ENCODE measurements at regions not wholly inside any gene's neighbourhood (a gene's known extent, or its start where the extent isn't known, plus 50 kb on each side); places are given as distances from the start of the nearest gene placed in this dataset.
"Not testable (repeated sequence)": the region's sequence is repeated elsewhere in the genome, so short reads cannot be mapped to it uniquely, and the experiment has no call there.

DNA sequence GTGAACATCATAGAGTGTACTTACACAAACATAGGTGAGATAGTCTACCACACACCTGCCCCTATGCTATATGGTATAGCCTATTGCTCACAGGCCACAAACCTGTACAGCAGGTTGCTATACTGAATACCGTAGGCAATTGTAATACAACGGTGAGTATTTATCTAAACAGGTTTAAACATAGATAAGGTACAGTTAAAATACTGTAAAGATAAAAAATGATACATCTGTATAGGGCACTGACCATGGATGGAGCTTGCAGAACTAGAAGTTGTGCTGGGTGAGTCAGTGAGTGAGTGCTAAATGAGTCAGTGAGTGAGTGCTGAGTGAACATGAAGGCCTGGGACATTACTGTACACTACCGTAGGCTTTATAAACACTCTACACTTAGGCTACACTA, 267.0 kb upstream of the HS6ST1 start:
- no peak for DNase-seq

DNA sequence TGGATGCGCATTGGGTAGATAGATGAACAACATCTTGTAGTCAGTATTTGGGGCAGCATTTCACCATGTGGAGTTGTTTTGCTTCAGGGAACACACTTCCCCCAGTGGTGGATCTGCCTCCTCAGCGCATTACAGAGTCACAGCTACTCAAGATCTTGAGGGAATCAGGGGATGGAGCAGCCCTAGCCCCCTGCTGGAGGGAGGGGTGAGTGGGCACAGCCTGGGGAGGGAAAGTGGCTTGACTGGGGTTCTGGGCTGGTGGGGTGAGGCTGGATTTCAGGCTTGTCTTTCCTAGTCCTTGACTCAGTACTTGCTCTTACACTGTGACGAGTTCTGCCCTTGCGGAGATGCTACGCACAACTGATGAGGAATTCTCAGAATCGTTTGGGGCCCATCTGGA, 271.0 kb upstream of the HS6ST1 start:
- DNase-seq: no peak

DNA sequence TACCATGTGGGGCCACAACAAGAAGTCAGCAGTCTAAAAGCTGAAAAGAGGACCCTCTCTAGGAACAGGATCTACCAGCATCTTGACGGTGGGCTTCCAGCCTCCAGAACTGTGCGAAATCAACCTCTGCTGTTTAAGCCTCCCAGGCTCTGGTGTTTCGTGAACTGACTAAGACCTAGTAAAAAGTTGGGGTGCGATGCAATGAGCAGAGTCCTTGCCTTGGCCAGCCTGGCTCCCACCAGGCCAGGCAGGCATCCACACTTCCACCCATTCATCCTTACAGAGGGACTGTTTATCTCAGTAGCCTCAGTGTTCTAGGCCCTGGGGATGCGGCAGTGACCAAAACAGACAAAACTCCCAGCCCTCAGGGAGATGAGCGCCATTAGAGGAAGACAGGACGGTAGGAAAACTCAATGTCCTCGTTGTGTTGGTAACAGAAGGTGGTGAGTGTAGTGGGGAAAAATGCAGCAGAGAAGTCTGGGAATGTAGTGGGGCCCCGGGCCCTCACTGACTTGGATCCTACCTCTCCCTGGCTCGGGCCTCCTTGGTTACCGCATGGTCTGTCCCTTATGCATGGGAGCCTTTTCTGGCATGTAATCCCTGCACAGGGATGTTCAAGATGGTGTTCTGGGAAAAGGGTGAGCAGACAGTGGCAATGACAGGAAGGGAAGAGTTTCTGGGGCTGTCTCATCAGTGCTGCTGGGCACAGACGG, 271.8 kb upstream of the HS6ST1 start:
- DNase-seq: no peak

DNA sequence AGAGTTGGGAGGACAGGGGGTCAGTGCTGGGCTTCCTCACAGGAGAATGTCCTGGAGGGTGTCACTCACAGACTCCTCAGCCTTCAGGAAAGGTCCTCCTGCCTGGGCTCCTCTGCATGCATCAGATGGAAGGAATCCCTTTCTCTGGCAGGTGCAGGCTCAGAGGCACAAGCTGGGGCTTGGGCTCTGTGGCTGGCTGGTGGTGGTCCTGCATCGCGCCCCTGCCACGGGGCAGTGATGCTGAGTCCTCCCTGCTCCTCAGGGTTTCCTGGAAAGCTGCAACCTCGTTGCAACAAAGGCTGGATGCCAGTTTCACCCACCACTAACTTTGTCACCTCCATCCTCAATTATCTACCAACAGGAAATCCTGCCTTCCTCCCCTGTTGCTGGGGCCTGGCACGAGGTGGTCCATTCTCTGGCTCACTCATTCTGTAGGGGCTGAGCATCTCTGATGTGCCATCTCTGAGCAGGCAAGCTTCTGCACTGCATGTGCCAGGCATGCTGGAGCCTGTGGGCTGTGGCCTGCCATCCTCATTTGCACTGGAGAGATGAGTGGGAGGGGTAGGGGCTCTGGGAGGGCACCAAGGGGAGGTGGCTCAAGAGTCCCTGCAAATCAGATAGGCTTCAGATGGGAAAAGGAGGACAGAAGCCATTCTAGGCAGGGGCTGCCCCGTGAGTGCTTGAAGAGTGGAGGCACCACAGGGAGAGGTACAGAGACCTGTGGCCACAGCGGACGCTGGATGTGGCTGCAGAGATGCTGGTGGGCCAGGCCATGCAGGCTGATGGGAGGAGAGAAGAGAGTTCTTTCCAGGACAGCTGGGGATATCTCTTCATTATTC, 272.6 kb upstream of the HS6ST1 start:
- DNase-seq: no peak

DNA sequence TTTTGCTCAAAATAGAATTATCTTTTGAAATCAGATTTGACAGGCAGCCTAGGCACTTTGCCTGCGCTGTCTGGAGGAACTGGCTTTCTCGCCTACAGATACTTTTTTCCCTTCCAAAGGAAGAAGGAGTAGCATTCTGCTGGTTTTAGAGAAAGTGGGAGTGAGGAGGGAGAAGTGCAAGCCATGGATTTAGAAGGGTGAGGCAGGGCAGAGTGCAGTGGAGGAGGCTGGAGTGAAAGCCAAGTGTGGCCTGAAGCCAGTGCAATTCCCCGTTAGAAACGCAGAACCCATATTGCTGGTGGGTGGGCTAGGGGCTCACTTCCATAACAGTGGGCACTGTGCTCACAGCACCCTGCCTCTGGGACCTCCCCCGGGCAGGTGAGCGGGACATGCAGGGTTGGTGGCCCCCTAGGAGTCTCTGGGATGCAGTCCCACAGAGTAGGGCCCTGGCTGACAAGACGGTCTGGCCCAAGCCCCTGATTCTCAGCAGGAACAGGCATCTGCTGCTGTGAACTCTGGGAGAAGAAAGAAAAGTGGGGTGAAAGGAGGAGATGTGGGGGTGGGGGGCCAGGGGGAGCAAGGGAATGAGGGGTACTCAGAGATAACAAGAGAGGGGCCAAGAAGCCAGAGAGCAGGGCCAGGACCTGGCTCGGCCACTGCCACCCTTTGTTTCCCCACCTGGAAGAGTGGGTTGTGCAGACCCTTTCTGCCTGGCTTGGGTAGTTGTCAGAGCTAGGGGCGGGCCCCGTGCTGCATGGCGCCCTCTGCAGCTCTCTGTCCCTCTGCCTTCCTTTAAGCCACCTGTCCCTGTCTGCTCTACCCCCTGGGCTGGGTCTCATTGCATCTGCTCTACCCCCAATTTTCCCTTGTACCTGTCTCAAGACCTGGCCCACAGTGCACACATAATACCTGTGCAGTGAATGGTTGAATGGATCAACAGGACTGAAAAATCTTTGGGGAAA, 273.5 kb upstream of the HS6ST1 start:
- no peak for DNase-seq

DNA sequence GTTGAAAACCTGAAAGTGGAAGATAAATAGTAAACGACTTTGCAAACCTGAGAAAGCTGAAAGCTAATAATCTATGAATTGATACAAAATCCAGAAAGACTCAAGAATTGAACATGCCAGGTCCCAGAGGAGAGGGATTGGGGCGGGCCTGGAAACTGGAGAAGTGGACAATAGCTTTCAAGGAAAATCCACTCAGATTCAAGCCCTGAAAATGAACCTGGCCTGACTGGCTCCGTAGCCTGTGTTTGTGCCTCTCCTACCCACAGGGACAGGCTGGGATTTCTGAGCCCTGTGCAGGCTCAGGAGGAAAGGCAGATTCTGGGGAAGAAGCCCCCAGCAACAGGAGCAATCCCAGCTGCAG, 274.8 kb upstream of the HS6ST1 start:
- no peak for DNase-seq

DNA sequence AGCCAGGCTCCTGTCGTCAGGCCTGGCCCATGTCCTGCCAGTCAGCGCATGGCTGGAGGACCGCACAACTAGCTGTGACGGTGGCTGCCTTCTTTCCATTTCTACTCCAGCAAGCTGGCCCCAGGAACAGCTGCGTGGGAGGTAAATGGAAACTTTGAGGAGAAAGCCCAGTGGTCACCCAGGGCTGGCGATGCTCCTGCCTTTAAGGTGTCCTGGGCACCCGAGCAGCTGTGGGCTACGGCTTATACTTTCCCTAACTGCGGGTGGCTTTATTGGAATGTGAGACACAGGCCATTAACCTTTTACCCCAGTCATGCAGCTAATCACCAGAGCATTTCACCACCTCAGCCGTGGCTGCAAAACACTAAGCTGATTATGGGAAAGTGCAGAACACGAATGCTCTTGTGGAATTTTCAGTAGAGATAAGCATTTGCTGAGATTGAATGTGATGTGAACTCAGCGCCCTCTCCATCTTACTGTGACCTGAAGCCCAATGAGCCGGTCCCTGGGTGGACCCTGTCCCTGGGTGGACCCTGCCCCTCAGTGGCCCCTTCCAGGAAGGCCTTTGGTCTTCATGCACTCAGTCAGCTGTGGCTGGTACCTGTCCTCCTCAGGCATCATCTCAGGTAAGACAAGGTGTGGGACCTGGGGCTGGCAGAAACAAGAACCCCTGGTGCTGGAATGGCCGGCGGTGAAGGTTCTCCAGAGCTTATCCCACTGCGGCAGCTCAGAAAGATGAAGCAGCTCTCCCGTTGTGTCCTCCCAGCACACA, 275.4 kb upstream of the HS6ST1 start:
- no peak for DNase-seq

DNA sequence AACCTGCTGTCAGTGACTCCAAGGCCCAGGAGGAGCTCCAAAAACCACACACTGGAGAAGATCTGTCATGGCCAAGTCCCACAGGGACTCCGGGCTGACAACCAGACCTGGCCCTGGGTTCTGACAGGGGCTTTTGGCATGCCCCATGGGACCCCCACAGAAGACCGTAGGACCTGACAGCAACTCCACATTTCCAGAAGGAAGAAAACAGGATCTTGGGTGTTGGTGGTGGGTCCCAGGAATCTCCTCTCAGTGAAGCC, 275.9 kb upstream of the HS6ST1 start:
- no peak for DNase-seq

DNA sequence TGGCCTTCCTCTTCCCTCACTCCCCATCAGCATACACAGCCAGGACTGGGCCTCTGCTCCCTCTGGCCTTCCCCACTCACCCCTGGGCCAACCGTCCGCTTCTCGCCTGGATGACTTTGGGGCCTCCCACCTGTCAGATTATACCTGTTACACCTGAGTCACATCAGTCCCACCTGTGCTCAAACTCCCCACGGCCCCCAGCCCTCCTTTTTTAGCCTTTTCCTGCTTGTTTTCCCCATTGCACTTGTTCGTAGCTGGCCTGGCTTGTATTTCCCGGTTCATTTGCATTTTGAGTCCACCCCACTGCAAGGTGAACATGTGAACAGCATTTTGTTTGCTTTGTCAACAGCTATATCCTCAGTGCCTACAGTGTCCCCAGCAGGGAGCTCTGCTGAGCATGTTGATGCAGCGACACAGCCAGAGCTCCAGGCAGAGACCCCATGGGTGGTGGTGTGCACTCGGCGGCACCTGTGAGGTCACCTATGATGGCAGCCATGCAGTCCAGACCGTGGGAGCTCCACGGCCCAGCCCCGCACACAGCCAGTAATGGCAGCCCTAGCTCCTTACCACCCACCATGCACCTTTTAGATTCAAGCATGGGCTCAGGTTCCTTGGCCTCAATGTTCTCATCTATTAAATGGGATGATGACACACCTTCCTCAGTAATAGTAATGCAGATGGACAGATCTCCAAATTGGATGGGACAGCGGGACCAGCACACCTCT, 276.4 kb upstream of the HS6ST1 start:
- DNase-seq: no peak

DNA sequence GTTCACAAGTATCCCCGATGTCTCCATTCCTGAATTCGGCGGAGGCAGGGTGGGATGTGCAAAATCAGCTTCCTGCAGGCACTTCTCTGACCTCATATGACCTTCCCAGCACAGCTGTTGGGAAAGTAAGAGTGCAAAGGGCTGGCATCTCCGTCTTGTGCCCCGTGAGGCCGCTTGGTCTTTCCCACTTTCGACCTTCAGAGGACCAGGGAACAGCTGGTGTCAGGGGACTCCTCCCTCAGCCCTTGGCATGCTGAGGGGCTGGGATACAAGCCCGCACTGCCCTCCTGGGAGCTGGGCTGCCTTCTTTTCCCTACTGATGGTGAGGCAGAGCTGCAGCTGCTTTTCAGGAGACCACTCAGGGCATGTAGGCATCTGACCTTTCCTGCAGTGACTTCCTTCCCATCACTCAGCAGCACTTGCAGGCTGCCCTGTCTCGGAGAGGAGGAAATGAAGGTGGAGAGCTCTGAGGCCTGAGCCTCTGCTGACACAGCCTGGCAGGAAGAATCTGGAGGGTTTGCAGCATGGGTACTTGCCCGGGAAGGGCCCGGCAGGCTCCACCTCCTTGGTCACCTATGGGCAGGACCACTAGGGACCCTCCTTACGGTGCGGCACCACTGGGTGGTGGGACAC, 277.2 kb upstream of the HS6ST1 start:
- no peak for DNase-seq

DNA sequence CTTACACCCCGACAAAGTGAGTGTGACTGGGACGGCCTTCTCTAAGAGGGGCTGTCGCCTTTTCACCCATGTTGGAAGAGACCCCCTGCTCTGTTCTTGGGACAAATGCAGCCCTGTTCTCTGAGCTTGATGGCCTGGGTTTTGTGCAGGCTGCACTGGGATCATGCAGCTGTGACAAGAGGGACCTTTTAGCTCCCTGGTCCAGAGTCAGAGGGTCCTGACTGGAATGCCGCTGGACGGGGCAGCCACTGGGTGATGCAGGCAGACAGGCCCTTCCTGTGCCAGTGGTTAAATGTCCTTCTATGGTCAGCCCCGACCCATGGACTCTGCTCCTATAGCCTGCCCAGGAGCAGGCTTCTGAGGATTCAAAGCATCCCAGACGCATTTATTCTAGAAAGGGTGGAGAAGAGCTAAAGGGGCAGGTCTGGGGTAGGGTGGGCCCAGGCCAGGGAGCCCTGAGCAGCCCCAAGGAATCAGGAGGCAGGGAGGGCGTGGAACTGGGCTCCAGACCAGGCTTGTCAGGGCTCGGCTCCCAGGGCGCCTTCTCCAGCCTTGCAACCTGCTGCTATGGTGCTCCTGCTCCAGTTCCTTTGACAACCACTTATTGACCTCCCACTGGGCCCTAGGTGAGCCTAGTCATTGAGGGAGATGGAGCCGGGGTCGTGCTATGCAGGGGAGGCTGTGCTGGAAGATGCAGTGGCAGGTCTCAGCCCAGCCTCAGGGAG, 277.9 kb upstream of the HS6ST1 start:
- no peak for DNase-seq

DNA sequence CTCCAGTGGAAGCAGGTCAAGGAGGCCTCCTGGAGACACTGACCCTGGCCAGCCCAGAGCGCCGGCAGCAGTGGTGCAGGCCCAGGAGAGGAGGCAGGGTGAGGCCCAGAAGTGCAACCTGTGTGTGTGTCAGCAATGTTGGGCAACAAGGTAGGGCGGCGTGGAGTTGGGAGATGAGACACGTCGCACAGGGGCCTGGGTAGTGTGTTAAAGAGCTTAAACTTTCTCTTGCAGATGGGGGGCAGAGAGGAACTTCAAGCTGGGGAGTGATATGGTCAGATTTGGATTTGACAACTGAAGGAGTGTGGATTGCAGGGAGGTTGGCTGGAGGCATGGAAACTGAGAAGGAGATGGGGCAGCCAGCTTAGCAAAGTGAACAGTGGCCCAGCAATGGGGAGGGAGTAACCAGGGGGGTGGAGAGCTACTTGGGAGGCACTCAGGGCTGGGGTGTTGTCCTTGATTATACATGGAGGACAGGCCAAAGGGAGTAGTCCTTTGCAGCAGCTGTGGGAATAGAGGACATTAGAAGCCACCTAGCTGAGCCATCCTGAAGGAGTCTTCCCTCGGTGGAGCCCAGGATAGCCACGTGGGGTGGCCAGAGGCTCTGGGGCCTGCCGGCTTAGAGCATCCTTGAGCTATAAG, 278.6 kb upstream of the HS6ST1 start:
- no peak for DNase-seq

DNA sequence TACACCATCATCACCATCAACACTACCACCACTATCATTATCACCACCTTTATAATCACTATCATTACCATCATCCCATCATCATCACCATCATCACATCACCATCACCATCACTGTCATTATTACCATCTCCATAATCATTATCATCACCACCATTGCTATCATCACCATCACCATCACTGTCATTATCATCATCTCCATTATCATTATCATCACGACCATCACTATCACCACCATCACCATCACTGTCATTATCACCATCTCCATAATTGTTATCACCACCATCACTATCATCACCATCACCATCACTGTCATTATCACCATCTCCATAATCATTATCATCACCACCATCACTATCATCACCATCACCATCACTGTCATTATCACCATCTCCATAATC, 279.6 kb upstream of the HS6ST1 start:
- not testable (repeated sequence) for DNase-seq

DNA sequence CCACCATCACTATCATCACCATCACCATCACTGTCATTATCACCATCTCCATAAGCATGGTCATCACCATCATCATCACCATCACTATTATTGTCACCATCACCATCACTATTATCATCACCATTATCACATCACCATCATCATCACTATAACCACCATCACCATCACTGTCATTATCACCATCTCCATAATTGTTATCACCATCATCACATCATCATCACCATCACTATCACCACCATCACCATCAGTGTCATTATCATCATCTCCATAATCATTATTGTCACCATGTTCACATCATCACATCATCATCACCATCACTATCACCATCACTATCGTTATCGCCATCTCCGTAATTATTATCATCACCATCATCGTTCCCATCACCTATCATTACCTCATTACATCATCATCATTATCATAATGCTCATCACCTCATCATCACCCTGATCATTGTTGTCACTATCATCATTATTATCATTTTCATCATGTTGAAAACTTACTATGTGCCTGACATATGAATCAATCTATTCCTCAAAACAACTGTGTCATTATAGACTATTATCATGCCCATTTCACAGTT, 280.3 kb upstream of the HS6ST1 start:
- DNase-seq: no peak

DNA sequence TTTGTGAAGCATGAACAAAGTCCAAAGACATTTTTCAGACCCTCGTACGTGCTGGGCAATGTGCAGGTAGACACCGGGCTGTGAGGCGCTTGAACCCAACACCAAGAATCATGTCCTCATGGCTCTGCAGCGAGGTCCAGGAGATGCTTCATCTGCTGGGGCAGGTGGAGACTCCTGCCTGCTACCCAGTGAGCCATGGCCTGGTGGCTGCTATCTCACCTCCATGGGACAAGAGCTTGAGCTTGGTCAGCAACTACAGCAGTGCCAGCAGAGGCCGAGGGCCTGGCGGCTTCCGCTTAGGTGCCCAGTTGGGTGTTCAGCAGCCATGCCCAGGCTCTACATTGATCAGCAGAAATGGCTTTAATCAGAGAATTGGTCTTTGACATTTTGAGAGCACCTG, 281.0 kb upstream of the HS6ST1 start:
- no peak for DNase-seq

DNA sequence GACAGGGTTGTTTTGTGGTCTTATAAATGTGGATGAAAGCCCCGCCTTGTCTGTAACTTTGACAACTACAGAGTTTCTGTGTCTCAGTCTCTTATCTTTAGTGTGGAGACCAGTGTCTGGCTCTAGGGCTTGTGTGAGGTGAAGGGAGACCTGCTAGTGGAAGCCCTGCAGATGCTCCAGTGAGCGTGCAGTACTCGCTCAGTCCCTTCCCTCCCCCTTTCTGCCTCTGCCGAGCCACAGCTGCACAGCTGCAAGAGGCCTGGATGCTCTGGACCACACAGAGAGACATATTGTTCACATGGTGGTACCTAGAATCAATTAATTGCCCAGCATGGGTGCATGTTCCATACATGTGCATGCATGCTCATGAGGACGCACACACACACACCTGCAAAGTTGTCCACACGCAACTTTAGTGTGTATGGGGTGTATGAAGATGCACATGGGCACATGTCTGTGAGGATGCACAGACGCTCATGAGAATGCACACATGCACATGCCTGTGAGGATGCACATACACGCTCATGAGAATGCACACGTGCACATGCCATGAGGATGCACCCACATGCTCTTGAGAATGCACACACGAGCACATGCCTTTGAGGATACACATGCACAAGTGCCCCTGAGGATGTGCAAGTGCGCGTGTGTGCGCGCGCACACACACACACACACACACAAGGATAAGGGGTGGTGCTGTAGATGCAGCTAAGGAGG, 282.1 kb upstream of the HS6ST1 start:
- DNase-seq: no peak

DNA sequence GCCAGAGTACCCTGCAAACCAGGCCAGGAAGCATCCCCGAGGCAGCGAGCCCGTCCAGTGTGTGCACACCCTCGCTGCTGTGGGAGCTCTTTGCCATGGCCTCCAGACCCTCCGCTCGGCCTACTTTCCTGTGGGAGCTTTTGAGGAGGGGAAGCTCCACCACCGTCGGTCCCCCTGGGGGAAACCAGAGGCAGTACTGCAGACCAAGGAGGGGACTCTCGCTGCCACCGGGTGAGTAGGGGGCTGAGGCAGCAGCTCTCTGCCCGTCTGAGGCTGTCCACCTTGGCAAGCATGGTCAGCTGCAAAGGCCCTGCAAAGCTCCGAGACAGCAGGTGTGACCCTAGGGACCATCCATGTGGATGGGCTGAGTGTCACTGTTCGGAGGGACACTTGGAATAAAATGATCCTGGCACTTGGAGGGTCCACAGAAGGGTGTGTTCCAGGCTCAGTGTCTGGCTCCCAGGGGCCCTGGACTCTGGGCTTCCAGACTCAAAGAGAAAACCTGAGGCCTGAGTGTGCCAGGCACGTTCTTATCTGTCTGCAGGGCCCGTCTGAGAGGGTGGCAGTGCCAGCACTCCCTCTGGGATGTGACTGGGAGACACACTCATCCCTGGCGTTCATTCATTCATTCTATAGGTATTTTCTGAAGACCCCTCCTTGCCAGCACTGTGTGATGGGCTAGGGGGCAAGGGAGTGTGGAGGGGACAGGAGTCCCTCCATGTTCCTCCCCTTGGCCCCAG, 282.8 kb upstream of the HS6ST1 start:
- no peak for DNase-seq

DNA sequence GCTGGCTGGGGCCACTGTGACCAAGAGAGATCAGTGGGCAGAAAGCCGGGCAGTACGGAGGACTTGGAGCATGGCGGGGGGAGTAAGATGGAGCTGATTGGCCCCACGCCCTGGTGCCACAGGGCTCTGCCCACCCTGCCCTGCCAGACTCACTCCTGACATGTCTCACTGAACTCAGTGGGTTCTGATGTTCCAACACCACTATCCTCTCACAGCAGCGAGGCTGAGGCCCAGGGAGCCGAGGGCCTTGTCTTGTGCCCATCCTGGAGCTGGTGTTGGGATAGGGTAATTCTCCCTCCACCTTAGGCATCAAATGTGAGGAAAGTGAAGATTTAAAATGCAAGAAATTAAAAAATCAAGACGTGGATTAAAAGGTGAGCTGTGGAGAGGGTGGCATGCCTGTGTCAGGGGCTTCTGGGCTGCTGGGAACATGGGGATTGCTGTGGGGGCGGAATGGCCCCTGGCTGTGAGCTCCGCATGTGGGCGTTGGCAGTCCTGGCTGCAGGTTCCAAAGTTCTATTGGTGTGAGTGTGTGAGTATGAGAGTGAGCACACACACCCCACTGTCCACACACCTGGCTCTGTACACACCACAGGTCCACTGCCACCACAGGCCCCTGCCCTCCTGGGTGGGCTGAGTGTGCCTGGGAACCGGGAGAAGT, 283.5 kb upstream of the HS6ST1 start:
- DNase-seq: no peak

All from 8988T (cell line).